Nucleus accumbens (tissue), 56 donors: ENCODE measurements at regions not wholly inside any gene's neighbourhood (a gene's known extent, or its start where the extent isn't known, plus 50 kb on each side); places are given as distances from the start of the nearest gene placed in this dataset.

Experiments
- DNase-seq, 56 donors: peaks; one replicate each; lab custom pipeline; 2025; lab: John Stamatoyannopoulos, UW

DNA sequence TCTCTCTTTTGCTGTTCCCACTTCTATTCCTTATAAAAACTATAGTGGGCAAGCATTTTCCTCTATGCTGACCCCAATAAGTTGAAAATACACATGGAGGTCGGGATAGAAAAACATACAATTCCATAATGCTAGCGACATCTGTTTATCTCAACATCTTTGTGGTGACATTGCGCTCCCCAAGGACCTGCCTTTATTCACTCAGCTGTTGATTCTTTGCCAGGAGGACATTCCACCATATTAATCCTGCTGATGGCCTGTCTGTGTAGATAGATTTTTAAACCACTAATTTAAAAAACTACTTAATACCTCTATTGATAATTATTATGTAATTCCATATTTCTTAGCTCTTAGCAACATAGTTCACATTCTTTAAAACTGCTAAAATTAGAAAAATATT, 555.3 kb upstream of the MAP3K7 start:
- no peak for DNase-seq

GRCh38 chr6:91141346-91141745, 554.5 kb upstream of the MAP3K7 start:
- DNase-seq, result no peak

DNA sequence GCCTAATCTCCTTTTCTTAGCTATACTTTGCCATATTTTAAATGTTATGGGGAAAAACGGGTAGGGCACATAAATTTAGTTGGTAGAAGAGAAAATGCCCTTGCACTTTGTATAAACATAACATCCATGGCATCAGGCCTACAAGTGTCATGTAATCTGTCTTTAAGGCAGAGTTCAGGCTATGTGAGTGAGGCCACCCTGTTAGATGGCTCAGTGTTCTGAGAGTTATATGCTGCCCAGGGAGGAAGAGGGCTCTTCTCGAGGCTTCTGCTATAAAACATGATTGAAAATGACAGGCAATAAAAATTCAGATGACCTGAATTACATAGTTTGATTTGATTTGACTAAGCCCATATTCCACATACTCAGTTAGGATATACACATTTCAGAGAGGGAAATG, 553.6 kb upstream of the MAP3K7 start:
- no peak for DNase-seq

GRCh38 chr6:91137286-91137685, 550.4 kb upstream of the MAP3K7 start:
- DNase-seq, result no peak

DNA sequence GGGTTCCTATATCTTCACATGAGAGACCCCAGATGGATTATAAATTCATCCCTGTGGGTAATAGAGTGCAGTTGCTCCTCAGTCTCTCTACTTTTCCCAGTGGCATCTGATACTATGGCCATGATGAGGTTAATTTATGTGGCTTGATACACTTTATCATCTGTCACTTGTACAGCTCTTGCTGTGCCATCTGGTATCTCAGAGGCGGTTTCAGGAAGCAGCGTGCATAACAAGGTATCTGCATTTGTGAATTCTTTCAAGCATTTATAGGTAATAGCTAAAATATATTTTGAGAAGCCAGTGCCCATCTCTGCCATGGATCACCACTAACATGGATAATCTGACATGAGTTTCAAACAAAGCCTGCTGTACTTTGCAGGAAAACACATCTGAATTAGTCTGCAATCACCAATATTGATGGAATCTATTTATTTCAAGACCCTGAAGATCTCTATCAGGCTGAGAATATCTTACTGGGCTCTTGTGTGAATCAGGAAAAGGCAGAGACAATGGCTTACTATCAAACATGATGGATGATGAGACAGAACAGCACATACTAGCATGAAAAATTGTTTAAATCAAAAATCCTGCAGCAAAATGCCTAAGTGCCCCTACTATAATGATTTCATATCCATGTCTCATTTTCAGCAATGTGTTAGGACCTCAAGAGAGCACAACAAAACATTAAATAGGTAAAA, 548.7 kb upstream of the MAP3K7 start:
- no peak for DNase-seq

- no peak for DNase-seq
These were observed 545.6 kb upstream of the MAP3K7 start for GRCh38 chr6:91132461-91132860.

DNA sequence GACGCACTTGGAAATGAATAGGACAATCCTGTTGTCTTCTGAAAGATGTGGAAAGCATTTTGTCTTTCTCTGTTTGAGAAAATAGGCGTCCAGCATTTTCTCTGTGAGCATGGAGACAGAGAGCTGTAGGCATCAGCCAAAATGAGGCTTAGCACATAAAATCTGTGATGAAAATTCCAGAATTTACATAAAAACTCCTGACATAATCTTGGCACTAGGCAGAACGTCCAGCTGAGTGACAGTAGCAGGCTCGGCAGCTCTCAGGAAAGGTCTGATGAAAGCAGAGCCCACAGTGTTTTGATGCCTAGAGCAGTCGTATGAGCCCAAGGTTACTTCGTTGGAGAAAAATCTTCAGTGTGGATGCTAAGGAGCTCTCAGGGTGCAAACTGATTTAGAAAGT, 543.3 kb upstream of the MAP3K7 start:
- DNase-seq, result no peak

DNA sequence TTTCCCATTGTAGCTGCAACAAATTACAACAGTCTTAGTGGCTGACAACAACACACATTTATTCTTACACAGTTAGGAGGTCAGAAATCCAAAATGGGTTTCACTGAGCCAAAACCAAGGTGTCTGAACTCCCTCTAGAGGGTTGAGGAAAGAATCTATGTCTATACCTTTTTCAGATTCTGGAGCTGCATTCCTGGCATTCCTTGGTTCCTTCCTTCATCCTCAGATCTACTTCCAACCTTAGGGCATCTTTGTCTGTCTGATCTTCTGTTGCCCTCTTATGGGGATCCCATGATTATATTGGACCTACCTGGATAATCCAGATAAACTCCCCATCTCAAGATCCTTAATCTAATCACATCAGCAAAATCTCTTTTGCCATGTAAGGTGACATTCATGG, 540.9 kb upstream of the MAP3K7 start:
- DNase-seq, result no peak

DNA sequence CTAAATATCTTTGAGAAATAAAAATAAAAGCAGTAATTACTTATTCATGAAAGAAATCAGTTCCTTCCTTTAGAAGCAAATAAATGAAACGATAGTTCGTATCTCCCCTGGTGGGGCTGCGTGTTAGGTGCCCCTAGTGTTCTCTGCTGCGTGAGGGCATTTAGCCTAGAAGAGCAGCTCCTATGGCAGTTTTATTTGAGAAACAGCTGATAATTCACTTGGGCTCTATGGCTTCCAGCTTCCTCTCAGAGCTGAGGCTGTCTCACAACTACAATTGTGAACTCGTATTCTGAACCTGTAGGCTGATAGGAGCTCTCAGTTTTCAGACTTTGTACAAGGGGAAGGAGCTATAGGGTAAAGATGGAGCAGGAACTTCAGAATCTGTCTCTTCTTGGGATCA, 540.0 kb upstream of the MAP3K7 start:
- DNase-seq, result no peak

DNA sequence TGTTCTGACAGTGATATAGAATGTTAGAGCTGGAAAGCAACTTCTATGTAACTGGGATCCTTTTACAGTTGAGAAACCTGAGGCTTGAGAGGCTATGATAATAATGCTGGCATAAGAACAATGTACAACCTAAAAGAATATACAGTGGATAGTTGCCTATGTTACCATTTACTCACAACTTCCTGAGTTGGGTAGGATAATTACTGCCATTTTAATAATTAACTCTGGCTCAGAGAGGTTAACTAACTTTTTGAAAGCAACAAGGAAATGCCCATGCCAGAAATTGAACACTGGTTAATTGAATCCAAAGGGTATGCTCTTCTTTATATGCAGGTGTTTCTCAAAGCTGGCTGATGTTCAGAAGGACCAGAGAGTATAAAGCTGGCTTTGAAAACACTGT, 530.7 kb upstream of the MAP3K7 start:
- DNase-seq, result no peak

DNA sequence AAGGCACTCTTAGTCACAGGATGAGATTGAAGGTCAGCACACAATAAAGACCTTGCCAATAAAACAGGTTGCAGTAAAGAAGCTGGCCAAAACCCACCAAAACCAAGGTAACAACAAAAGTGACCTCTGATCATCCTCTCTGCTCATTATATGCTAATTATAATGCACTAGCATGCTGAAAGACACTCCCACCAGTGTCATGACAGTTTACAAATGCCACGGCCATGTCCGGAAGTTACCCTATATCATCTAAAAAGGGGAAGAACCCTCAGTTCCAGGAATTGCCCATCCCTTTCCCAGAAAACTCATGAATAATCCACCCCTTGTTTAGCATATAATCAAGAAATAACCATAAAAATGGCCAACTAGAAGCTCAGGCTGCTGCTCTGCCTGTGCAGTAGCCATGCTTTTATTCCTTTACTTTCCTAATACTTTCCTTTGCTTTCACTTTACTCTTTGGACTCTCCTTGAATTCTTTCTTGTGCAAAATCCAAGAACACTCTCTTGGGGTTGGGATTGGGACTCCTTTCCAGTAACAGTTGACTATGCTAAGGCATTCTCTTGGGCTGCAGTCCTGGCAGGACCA, 527.3 kb upstream of the MAP3K7 start:
- DNase-seq, result no peak

DNA sequence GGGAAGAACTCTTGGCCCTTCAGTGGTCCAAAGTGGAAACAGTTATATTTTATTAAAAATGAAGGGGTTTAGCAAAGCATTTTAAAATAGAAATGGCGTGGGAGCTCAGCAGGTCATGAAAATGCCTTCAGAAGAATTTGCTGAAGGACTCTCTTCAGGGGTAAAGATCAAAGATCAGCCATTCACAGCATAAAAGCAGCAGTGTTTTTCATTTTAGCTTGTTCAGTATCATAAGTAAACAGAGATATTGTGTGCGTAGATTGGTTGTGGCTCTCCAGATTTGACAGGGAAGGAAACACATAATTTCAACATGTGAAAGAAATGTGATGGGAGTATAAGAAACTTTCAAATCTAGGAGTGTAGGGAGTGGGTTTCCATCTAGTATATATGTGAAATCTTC, 519.2 kb upstream of the MAP3K7 start:
- no peak for DNase-seq

DNA sequence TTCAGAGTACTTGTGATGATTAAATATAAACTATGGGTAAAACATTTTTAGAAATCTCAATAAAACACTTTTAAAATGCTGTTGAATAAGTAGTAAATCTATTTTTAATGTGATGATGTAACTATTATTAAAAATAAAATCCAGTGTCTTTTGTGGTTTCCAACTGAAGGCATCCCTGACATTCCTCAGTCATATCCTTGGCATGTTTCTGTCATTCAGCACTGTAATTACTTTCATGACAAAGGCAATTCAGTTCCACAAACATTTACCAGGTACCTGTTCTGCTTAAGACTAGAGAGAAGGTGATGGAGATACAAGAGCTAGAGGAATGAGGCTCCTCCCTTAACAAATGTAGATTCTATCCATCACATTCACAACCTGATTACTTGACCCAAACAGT, 518.7 kb upstream of the MAP3K7 start:
- DNase-seq, result no peak

GRCh38 chr6:91099479-91099878, 512.6 kb upstream of the MAP3K7 start:
- no peak for DNase-seq

DNA sequence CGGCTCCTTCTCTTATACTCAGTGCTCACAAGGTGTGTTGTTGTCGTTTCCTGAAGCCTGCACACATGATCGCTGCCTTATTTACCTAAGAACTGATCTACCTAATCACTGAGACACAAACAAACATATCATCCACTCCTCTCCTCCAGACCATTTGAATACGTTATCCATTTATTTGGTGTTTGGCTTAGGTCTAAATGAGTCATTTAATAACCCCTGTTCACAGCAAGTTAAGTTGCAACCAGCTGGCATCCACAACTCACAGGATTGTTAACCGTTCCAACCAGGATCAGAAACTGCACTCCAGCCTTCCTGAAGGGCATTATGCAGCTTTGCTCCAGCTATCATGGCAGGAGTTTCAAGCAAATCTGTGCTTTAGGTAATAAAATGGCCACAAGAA, 511.1 kb upstream of the MAP3K7 start:
- DNase-seq, result no peak

- DNase-seq, result peak in 19 of 56 donors; percentile 5 to 46 (median 15)
These were observed 510.5 kb upstream of the MAP3K7 start for GRCh38 chr6:91097364-91097763.

- no peak for DNase-seq
These were observed 508.1 kb upstream of the MAP3K7 start for GRCh38 chr6:91094806-91095475.

GRCh38 chr6:91094341-91094740, 507.5 kb upstream of the MAP3K7 start:
- DNase-seq, result no peak

GRCh38 chr6:91088976-91089375, 502.1 kb upstream of the MAP3K7 start:
- no peak for DNase-seq

DNA sequence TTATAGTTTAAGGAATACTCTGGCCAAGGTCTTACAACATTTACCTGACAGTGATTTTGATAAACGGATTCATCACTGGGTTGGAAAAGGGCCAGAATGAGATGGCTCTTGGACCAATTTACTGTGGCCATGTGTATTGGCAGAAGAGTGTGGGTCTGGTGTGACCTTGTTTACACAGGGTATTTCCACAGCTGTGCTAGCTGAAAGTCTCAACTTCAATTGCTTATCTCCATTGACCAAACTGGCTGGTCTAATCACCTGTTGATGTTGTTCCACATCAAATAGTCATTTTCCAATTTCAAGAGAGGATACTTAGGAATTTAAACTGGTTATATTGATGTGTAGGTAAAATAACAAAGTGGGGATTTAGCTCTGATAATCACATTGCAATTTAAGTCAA, 501.6 kb upstream of the MAP3K7 start:
- DNase-seq, result no peak

DNA sequence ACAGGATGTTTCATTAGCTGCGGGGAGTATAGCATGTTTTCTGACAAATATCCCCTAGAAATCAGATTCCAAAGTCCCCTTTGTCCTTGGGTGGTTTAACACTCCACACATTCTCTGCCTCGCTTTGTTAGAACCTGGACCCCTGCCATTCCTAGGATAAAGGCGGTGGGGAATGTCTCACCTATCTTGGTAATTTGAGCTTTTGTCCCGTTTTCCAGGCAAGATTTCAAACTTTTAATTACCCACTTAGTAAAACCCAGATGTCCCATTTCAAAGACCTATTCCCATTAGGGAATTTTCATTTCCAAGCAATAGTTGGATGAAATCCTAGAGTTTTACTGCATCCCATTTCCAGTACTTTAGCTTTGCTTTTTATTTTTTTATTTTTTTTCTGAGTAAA, 501.0 kb upstream of the MAP3K7 start:
- DNase-seq, result peak in 4 of 56 donors; percentile 1 to 3 (median 3)

DNA sequence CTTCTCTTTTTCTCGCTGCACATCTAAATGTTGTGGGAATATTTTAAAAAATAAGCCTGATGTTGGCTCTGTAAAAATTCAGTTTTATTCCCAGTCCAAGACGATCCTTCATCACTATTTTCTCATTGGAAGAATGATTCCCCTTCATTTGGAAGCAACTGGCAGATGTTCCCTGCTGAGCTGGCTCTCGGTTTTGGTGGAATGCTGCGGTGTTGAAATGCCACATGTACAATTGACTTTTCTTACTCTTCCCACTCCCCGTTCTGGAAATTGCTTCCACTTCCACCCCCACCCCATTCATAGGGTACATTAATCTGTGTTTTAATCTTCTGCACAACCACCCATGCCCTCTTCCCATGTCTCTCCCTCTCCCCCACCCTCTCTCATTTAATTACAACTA, 496.3 kb upstream of the MAP3K7 start:
- DNase-seq, result peak in 1 of 56 donors; percentile 1
